HepG2 (cell line): ENCODE measurements at regions not wholly inside any gene's neighbourhood (a gene's known extent, or its start where the extent isn't known, plus 50 kb on each side); places are given as distances from the start of the nearest gene placed in this dataset.

ENCODE experiments used
- CC2D1A ChIP-seq: sonication (generic); formaldehyde crosslinking; IDR thresholded peaks from 2 replicates; pipeline ENCODE4 v1.8.1; 2023; ENCODE audit warnings: mild to moderate bottlenecking, missing genetic modification reagents
- SSRP1 ChIP-seq: IDR thresholded peaks from 2 replicates; pipeline ENCODE4 v1.6.1; 2016; ENCODE audit warnings: control low read depth
- ZFY ChIP-seq: sonication (generic); formaldehyde crosslinking; IDR thresholded peaks from 2 replicates; pipeline ENCODE4 v1.4.0; 2020; ENCODE audit warnings: missing genetic modification reagents
- ZNF724P ChIP-seq: sonication (generic); formaldehyde crosslinking; IDR thresholded peaks from 2 replicates; pipeline ENCODE4 v1.8.0; 2022; ENCODE audit warnings: missing genetic modification reagents, borderline replicate concordance
- TF ChIP-seq, protein P1 (sequence below): sonication (generic); formaldehyde crosslinking; IDR thresholded peaks from 2 replicates; pipeline ENCODE4 v1.4.0; 2020; ENCODE audit warnings: missing genetic modification reagents
- TF ChIP-seq, protein P2 (sequence below): sonication (generic); formaldehyde crosslinking; IDR thresholded peaks from 2 replicates; pipeline ENCODE4 v1.9.0; 2021; ENCODE audit warnings: missing genetic modification reagents, mild to moderate bottlenecking, borderline replicate concordance
- TF ChIP-seq, protein P3 (sequence below): IDR thresholded peaks from 2 replicates; pipeline ENCODE4 v1.6.1; 2012; ENCODE audit warnings: low read depth, low read length, improper control_type of control experiment
- TF ChIP-seq, protein P4 (sequence below): IDR thresholded peaks from 2 replicates; pipeline ENCODE4 v1.6.1; 2016; ENCODE audit warnings: low read depth, missing genetic modification reagents, missing compliant biosample characterization
- TF ChIP-seq, protein P5 (sequence below): sonication (generic); formaldehyde crosslinking; IDR thresholded peaks from 2 replicates; pipeline ENCODE4 v1.4.0; 2020; ENCODE audit warnings: missing genetic modification reagents

DNA sequence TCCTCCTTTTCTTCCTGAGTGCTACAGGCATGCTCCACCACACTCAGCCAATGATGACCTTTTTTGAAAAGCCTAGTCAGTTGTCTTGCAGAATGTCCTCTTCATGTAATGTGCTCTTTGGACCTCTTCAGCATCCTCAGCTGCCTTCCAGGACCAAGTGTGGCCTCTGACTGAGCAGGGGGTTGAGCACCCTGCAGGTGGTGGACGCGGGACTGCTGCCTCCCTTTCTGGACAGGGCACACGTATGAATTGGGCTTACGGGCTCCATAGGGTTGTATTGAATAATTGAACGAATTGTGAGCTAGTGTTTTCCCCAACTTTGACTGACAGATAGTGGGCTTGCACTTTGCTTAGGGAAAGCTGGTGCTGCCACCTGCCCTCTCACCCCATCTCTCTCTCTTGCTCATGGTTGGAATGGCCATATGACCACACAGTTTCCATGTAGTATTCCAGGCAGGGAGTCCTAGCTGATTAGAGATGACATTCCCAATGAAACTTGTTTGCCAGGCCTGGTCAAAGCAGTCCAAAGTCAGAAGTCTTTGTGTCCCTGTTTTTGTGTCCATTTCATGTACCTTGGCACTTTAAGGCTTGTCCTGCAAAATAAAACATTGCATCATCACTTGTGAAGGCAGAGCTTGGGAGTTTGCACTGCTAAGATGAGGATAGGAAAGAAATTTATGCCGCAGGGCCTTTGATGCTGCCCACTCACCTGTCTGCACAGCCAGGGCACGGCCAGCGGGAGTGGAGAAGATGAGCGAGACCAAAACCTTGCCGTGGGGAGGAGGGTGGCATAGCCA is 76.3 kb upstream of the NPAS1 start (continued):
- TF ChIP-seq, protein P1, sequence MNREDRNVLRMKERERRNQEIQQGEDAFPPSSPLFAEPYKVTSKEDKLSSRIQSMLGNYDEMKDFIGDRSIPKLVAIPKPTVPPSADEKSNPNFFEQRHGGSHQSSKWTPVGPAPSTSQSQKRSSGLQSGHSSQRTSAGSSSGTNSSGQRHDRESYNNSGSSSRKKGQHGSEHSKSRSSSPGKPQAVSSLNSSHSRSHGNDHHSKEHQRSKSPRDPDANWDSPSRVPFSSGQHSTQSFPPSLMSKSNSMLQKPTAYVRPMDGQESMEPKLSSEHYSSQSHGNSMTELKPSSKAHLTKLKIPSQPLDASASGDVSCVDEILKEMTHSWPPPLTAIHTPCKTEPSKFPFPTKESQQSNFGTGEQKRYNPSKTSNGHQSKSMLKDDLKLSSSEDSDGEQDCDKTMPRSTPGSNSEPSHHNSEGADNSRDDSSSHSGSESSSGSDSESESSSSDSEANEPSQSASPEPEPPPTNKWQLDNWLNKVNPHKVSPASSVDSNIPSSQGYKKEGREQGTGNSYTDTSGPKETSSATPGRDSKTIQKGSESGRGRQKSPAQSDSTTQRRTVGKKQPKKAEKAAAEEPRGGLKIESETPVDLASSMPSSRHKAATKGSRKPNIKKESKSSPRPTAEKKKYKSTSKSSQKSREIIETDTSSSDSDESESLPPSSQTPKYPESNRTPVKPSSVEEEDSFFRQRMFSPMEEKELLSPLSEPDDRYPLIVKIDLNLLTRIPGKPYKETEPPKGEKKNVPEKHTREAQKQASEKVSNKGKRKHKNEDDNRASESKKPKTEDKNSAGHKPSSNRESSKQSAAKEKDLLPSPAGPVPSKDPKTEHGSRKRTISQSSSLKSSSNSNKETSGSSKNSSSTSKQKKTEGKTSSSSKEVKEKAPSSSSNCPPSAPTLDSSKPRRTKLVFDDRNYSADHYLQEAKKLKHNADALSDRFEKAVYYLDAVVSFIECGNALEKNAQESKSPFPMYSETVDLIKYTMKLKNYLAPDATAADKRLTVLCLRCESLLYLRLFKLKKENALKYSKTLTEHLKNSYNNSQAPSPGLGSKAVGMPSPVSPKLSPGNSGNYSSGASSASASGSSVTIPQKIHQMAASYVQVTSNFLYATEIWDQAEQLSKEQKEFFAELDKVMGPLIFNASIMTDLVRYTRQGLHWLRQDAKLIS, result no peak
- TF ChIP-seq SSRP1 (CRISPR knock-in tag), result no peak
- TF ChIP-seq, protein P2, sequence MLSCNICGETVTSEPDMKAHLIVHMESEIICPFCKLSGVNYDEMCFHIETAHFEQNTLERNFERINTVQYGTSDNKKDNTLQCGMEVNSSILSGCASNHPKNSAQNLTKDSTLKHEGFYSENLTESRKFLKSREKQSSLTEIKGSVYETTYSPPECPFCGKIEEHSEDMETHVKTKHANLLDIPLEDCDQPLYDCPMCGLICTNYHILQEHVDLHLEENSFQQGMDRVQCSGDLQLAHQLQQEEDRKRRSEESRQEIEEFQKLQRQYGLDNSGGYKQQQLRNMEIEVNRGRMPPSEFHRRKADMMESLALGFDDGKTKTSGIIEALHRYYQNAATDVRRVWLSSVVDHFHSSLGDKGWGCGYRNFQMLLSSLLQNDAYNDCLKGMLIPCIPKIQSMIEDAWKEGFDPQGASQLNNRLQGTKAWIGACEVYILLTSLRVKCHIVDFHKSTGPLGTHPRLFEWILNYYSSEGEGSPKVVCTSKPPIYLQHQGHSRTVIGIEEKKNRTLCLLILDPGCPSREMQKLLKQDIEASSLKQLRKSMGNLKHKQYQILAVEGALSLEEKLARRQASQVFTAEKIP (CRISPR knock-in tag), result no peak
- TF ChIP-seq, protein P3, sequence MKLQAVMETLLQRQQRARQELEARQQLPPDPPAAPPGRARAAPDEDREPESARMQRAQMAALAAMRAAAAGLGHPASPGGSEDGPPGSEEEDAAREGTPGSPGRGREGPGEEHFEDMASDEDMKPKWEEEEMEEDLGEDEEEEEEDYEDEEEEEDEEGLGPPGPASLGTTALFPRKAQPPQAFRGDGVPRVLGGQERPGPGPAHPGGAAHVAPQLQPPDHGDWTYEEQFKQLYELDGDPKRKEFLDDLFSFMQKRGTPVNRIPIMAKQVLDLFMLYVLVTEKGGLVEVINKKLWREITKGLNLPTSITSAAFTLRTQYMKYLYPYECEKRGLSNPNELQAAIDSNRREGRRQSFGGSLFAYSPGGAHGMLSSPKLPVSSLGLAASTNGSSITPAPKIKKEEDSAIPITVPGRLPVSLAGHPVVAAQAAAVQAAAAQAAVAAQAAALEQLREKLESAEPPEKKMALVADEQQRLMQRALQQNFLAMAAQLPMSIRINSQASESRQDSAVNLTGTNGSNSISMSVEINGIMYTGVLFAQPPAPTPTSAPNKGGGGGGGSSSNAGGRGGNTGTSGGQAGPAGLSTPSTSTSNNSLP, result no peak
- TF ChIP-seq CC2D1A, result no peak
- TF ChIP-seq, protein P4, sequence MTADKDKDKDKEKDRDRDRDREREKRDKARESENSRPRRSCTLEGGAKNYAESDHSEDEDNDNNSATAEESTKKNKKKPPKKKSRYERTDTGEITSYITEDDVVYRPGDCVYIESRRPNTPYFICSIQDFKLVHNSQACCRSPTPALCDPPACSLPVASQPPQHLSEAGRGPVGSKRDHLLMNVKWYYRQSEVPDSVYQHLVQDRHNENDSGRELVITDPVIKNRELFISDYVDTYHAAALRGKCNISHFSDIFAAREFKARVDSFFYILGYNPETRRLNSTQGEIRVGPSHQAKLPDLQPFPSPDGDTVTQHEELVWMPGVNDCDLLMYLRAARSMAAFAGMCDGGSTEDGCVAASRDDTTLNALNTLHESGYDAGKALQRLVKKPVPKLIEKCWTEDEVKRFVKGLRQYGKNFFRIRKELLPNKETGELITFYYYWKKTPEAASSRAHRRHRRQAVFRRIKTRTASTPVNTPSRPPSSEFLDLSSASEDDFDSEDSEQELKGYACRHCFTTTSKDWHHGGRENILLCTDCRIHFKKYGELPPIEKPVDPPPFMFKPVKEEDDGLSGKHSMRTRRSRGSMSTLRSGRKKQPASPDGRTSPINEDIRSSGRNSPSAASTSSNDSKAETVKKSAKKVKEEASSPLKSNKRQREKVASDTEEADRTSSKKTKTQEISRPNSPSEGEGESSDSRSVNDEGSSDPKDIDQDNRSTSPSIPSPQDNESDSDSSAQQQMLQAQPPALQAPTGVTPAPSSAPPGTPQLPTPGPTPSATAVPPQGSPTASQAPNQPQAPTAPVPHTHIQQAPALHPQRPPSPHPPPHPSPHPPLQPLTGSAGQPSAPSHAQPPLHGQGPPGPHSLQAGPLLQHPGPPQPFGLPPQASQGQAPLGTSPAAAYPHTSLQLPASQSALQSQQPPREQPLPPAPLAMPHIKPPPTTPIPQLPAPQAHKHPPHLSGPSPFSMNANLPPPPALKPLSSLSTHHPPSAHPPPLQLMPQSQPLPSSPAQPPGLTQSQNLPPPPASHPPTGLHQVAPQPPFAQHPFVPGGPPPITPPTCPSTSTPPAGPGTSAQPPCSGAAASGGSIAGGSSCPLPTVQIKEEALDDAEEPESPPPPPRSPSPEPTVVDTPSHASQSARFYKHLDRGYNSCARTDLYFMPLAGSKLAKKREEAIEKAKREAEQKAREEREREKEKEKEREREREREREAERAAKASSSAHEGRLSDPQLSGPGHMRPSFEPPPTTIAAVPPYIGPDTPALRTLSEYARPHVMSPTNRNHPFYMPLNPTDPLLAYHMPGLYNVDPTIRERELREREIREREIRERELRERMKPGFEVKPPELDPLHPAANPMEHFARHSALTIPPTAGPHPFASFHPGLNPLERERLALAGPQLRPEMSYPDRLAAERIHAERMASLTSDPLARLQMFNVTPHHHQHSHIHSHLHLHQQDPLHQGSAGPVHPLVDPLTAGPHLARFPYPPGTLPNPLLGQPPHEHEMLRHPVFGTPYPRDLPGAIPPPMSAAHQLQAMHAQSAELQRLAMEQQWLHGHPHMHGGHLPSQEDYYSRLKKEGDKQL (CRISPR knock-in tag), result no peak
- no peak for TF ChIP-seq ZNF724P (CRISPR knock-in tag)
- peak; percentile 43; the same call in 1 of the 2 replicates for TF ChIP-seq ZFY (CRISPR knock-in tag)
- TF ChIP-seq, protein P5, sequence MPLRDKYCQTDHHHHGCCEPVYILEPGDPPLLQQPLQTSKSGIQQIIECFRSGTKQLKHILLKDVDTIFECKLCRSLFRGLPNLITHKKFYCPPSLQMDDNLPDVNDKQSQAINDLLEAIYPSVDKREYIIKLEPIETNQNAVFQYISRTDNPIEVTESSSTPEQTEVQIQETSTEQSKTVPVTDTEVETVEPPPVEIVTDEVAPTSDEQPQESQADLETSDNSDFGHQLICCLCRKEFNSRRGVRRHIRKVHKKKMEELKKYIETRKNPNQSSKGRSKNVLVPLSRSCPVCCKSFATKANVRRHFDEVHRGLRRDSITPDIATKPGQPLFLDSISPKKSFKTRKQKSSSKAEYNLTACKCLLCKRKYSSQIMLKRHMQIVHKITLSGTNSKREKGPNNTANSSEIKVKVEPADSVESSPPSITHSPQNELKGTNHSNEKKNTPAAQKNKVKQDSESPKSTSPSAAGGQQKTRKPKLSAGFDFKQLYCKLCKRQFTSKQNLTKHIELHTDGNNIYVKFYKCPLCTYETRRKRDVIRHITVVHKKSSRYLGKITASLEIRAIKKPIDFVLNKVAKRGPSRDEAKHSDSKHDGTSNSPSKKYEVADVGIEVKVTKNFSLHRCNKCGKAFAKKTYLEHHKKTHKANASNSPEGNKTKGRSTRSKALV (CRISPR knock-in tag), result no peak
